H1 (cell line): ENCODE measurements at regions not wholly inside any gene's neighbourhood (a gene's known extent, or its start where the extent isn't known, plus 50 kb on each side); places are given as distances from the start of the nearest gene placed in this dataset.

ENCODE experiments used
- ASH2L ChIP-seq: fragments of 200-600, 300-600 bp; sonication (generic); IDR thresholded peaks from one replicate; pipeline ENCODE4 v1.7.1; 2017; ENCODE audit warnings: low read length
- BACH1 ChIP-seq: IDR thresholded peaks from 2 replicates; pipeline ENCODE4 v1.6.1; 2012; ENCODE audit warnings: low read length, improper control_type of control experiment
- CHD1 ChIP-seq: IDR thresholded peaks from 2 replicates; pipeline ENCODE4 v1.6.1; 2012; ENCODE audit warnings: low read depth, low read length, improper control_type of control experiment
- GTF2F1 ChIP-seq: IDR thresholded peaks from 2 replicates; pipeline ENCODE4 v1.6.1; 2012; ENCODE audit warnings: low read depth, low read length, improper control_type of control experiment, borderline replicate concordance
- KDM4A ChIP-seq: IDR thresholded peaks from one replicate; pipeline ENCODE4 v1.7.1; 2012; ENCODE audit warnings: low read depth, mild to moderate bottlenecking, moderate library complexity, low read length, inconsistent platforms; ENCODE audit not compliant: severe bottlenecking
- NANOG ChIP-seq: IDR thresholded peaks from 2 replicates; pipeline ENCODE4 v1.6.1; 2011; ENCODE audit warnings: low read length, low read depth, mild to moderate bottlenecking, inconsistent platforms; ENCODE audit not compliant: insufficient read depth, poor library complexity, severe bottlenecking
- RNF2 ChIP-seq: fragments of 200-900, 300-1000 bp; sonication (generic); IDR thresholded peaks from 2 replicates; pipeline ENCODE4 v1.7.1; 2016; ENCODE audit warnings: borderline replicate concordance, low read depth, mild to moderate bottlenecking, antibody characterized with exemption, low read length; ENCODE audit not compliant: poor library complexity, severe bottlenecking; ENCODE audit errors: missing control alignments
- SUZ12 ChIP-seq: fragments of 200-600 bp; sonication (generic); IDR thresholded peaks from 2 replicates; pipeline ENCODE4 v1.6.1; 2012; ENCODE audit warnings: mild to moderate bottlenecking, inconsistent platforms, low read length, moderate library complexity, mixed read lengths
- TF ChIP-seq, protein P1 (sequence below): fragments of 300-600 bp; sonication (generic); IDR thresholded peaks from 2 replicates; pipeline ENCODE4 v1.7.1; 2012; ENCODE audit warnings: low read length, moderate library complexity, mild to moderate bottlenecking, inconsistent platforms; ENCODE audit not compliant: insufficient replicate concordance
- TF ChIP-seq, protein P2 (sequence below): IDR thresholded peaks from 2 replicates; pipeline ENCODE4 v1.6.1; 2012; ENCODE audit warnings: inconsistent platforms

GRCh38 chr11:96875712-96876111 lies 485.9 kb downstream of the JRKL start (continued):
- TF ChIP-seq, protein P1, sequence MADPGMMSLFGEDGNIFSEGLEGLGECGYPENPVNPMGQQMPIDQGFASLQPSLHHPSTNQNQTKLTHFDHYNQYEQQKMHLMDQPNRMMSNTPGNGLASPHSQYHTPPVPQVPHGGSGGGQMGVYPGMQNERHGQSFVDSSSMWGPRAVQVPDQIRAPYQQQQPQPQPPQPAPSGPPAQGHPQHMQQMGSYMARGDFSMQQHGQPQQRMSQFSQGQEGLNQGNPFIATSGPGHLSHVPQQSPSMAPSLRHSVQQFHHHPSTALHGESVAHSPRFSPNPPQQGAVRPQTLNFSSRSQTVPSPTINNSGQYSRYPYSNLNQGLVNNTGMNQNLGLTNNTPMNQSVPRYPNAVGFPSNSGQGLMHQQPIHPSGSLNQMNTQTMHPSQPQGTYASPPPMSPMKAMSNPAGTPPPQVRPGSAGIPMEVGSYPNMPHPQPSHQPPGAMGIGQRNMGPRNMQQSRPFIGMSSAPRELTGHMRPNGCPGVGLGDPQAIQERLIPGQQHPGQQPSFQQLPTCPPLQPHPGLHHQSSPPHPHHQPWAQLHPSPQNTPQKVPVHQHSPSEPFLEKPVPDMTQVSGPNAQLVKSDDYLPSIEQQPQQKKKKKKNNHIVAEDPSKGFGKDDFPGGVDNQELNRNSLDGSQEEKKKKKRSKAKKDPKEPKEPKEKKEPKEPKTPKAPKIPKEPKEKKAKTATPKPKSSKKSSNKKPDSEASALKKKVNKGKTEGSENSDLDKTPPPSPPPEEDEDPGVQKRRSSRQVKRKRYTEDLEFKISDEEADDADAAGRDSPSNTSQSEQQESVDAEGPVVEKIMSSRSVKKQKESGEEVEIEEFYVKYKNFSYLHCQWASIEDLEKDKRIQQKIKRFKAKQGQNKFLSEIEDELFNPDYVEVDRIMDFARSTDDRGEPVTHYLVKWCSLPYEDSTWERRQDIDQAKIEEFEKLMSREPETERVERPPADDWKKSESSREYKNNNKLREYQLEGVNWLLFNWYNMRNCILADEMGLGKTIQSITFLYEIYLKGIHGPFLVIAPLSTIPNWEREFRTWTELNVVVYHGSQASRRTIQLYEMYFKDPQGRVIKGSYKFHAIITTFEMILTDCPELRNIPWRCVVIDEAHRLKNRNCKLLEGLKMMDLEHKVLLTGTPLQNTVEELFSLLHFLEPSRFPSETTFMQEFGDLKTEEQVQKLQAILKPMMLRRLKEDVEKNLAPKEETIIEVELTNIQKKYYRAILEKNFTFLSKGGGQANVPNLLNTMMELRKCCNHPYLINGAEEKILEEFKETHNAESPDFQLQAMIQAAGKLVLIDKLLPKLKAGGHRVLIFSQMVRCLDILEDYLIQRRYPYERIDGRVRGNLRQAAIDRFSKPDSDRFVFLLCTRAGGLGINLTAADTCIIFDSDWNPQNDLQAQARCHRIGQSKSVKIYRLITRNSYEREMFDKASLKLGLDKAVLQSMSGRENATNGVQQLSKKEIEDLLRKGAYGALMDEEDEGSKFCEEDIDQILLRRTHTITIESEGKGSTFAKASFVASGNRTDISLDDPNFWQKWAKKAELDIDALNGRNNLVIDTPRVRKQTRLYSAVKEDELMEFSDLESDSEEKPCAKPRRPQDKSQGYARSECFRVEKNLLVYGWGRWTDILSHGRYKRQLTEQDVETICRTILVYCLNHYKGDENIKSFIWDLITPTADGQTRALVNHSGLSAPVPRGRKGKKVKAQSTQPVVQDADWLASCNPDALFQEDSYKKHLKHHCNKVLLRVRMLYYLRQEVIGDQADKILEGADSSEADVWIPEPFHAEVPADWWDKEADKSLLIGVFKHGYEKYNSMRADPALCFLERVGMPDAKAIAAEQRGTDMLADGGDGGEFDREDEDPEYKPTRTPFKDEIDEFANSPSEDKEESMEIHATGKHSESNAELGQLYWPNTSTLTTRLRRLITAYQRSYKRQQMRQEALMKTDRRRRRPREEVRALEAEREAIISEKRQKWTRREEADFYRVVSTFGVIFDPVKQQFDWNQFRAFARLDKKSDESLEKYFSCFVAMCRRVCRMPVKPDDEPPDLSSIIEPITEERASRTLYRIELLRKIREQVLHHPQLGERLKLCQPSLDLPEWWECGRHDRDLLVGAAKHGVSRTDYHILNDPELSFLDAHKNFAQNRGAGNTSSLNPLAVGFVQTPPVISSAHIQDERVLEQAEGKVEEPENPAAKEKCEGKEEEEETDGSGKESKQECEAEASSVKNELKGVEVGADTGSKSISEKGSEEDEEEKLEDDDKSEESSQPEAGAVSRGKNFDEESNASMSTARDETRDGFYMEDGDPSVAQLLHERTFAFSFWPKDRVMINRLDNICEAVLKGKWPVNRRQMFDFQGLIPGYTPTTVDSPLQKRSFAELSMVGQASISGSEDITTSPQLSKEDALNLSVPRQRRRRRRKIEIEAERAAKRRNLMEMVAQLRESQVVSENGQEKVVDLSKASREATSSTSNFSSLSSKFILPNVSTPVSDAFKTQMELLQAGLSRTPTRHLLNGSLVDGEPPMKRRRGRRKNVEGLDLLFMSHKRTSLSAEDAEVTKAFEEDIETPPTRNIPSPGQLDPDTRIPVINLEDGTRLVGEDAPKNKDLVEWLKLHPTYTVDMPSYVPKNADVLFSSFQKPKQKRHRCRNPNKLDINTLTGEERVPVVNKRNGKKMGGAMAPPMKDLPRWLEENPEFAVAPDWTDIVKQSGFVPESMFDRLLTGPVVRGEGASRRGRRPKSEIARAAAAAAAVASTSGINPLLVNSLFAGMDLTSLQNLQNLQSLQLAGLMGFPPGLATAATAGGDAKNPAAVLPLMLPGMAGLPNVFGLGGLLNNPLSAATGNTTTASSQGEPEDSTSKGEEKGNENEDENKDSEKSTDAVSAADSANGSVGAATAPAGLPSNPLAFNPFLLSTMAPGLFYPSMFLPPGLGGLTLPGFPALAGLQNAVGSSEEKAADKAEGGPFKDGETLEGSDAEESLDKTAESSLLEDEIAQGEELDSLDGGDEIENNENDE, result no peak
- TF ChIP-seq CHD1, result no peak
- TF ChIP-seq NANOG, result no peak
- TF ChIP-seq ASH2L, result no peak
- no peak for TF ChIP-seq GTF2F1
- TF ChIP-seq BACH1, result no peak
- TF ChIP-seq KDM4A, result no peak
- TF ChIP-seq RNF2, result no peak
- TF ChIP-seq, protein P2, sequence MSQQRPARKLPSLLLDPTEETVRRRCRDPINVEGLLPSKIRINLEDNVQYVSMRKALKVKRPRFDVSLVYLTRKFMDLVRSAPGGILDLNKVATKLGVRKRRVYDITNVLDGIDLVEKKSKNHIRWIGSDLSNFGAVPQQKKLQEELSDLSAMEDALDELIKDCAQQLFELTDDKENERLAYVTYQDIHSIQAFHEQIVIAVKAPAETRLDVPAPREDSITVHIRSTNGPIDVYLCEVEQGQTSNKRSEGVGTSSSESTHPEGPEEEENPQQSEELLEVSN, result no peak
- TF ChIP-seq SUZ12, result no peak
